ENCODE measurements at regions not wholly inside any gene's neighbourhood (a gene's known extent, or its start where the extent isn't known, plus 50 kb on each side); places are given as distances from the start of the nearest gene placed in this dataset.
"Not testable (repeated sequence)": the region's sequence is repeated elsewhere in the genome, so short reads cannot be mapped to it uniquely, and the experiment has no call there.

DNA sequence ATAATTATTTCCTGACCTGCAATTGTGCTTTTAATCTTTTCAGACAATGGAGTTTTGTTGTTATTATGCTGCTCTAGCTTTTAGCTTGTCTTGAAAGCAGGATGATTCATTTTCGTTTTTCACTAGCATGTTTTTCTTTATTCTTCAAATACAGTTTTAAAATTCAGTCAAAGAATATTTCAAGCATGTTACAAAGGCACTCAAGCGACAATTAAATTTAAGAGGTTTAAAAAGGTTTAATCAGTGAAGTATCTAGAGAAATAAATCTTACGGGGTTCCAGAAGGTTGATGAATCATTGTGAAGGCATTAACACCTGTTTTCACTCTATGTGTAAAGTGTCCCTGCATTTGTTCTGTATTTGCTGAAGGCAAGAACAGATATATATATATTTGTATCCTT lies 390.7 kb upstream of the TMEFF2 start:
- DNase-seq (ENCODE audit: low read depth), result no peak

GRCh38 chr2:192584976-192585375 lies 390.2 kb upstream of the TMEFF2 start:
- DNase-seq (ENCODE audit: low read depth), result no peak

GRCh38 chr2:192579965-192580700 lies 385.4 kb upstream of the TMEFF2 start:
- DNase-seq (ENCODE audit: low read depth), result no peak

GRCh38 chr2:192578780-192579179 lies 384.0 kb upstream of the TMEFF2 start:
- DNase-seq (ENCODE audit: low read depth), result no peak

- DNase-seq (ENCODE audit: low read depth), result no peak
These were observed 383.0 kb upstream of the TMEFF2 start for GRCh38 chr2:192577706-192578105.

DNA sequence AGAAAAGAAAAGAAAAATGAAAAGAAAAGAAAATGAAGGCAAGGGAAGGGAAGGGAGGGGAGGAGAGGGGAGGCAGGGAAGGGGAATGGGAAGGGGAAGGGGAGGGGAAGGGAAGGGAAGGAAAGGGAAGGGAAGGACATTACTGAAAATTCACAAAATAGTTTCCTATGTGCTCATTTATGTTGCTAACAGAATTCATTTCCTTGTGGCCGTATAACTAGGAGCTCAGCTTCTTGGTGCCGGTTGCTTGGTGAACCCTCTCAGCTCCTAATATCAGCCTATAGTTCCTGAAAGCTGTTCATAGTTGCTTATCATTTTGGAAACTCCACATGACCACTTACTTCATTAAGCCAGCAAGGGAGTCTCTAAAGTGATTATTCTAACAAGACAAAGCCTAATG lies 379.8 kb upstream of the TMEFF2 start:
- no peak for DNase-seq (ENCODE audit: low read depth)

DNA sequence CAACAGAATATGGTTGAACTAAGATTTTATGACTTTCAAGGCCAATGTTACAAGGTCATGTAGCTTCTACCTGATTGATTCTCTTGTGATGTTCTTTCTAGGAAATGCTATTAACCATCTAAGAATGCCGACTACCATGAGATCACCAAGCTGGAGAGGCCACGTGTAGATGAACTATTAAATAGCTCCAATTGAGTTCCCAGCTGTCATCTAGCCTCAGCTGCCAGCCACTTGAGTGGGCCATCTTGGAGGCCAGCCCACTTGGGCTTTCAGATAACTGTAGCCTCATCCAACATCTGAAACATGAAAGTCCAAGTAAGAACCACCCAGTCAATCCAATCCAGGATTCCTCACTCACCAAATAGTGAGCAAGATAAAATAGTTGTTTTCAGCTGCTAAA lies 376.9 kb upstream of the TMEFF2 start:
- no peak for DNase-seq (ENCODE audit: low read depth)

- DNase-seq (ENCODE audit: low read depth), result no peak
These were observed 376.1 kb upstream of the TMEFF2 start for GRCh38 chr2:192570788-192571187.

DNA sequence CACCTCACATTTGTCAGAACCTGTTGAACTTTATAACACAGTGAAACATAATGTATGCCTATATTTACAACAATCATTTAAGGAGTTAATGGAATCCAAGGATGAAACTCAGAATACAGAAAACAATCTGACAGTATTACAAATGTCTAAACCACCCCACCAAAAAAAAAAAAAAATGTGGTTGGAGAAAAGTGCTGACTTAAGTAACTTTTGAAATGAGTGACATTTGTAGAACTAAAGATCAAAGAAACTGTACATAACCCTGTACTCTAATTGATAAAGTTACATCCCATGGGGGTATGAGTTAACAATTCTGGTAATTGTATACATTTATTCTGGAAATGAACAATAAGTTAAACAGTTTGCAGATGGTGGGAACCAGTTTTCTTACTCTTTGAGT lies 372.1 kb upstream of the TMEFF2 start:
- DNase-seq (ENCODE audit: low read depth), result no peak

DNA sequence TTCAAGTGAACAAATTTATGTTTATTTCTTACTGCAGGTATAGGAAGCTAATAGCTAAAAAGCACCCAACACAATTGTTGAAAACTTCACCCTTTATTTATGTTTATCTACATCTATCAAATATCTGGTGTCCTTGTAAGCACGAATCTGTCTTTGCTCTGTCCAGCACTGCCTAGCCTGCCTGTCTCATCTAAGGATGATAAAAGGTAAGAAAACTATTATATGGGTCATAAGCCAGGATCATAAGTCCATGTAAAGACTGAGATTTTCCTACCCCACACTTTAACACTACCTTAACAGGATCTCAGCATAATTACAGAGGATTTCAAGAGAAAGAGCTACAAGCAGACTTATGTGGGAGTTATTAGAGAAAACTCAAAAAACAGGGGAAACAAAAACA lies 365.6 kb upstream of the TMEFF2 start:
- no peak for DNase-seq (ENCODE audit: low read depth)

GRCh38 chr2:192559587-192559986 lies 364.9 kb upstream of the TMEFF2 start:
- DNase-seq (ENCODE audit: low read depth), result no peak

- DNase-seq (ENCODE audit: low read depth), result no peak
These were observed 363.9 kb upstream of the TMEFF2 start for GRCh38 chr2:192558637-192559036.

DNA sequence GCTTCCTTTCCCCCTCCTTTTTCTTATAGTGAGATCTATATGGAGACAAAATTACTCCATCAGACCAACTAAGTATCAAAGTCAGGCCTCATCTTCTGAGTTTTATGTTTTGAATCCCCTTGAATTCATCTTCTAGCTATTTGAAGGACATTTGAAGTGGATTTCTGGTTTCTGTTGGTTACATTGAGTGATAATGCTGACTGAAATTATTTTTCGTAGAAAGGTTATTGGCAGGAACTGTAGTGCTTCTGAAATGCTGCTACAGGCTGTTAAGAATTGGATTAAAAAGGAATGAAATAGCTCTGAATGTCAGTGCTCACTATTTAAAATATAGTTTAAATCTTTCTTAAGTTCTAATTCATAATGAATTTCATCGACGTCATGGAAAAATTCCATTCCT lies 361.0 kb upstream of the TMEFF2 start:
- no peak for DNase-seq (ENCODE audit: low read depth)

DNA sequence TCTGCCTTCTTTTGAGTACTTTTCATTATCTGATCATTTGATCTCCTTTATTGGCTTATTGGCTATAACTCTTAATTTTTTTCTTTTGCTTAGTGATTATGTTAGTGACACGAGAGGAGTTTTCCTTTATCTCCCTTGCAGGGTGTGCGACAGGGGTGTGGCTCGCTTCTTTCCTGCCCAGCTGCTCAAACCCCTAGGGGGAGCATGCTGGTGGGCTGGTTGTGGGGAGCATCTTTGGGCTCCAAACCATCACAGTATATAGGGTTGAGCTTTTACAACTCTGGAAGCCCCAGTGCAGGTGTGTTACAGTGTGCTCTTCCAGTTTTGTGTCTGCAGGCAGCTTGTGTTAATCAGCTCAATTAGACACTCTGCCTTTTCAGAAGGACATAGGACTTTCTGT lies 357.0 kb upstream of the TMEFF2 start:
- no peak for DNase-seq (ENCODE audit: low read depth)

DNA sequence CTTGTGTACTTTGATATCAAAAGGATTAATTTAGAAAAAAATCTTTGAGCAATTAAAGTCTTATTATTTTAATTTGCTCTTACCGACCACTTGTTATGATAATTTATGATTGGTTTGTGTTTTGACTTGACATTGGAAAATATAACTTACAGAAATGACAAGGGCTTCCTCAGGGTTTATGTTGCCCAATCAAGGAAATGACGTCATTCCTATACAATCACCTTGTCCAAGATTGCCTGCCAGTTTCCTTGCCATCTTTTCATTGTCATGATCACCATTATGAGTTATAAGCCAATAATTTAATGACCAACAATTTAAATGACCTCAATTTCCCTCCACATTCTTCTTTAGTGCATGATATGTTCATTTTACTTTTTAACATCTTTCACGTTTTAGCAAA lies 351.8 kb upstream of the TMEFF2 start:
- DNase-seq (ENCODE audit: low read depth), result peak; percentile 58

DNA sequence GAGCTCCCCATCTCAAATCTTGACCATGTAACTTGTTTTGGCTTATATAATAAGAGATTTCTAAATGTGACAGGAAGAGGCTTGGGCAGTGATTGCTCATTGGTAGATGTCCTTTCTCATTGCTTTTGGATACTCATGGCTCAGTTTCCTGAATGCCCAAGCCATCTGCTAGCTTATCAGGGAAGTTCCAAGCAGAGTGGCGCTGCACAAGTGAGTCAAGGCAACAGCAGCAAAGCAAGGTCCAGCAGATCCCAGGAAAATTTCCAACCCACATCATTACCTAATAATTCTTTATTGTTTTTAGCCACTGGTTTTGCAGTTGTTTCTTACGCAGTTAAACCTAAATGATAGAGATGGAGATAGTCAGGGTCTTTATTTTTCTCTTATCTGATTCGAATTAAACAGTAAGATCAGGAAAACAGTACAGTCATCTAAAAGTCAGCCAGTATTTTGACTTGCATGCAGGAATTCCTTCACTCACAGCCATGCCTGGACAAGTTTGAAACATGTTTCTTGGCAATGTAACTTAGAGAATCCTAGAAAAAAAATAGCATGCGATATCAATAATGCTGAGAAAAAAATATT lies 349.7 kb upstream of the TMEFF2 start:
- DNase-seq (ENCODE audit: low read depth), result peak; percentile 1

GRCh38 chr2:192542148-192543066 lies 347.7 kb upstream of the TMEFF2 start:
- not testable (repeated sequence) for DNase-seq (ENCODE audit: low read depth)

- no peak for DNase-seq (ENCODE audit: low read depth)
These were observed 344.6 kb upstream of the TMEFF2 start for GRCh38 chr2:192539306-192539705.

- DNase-seq (ENCODE audit: low read depth), result no peak
These were observed 342.3 kb upstream of the TMEFF2 start for GRCh38 chr2:192536922-192537624.

DNA sequence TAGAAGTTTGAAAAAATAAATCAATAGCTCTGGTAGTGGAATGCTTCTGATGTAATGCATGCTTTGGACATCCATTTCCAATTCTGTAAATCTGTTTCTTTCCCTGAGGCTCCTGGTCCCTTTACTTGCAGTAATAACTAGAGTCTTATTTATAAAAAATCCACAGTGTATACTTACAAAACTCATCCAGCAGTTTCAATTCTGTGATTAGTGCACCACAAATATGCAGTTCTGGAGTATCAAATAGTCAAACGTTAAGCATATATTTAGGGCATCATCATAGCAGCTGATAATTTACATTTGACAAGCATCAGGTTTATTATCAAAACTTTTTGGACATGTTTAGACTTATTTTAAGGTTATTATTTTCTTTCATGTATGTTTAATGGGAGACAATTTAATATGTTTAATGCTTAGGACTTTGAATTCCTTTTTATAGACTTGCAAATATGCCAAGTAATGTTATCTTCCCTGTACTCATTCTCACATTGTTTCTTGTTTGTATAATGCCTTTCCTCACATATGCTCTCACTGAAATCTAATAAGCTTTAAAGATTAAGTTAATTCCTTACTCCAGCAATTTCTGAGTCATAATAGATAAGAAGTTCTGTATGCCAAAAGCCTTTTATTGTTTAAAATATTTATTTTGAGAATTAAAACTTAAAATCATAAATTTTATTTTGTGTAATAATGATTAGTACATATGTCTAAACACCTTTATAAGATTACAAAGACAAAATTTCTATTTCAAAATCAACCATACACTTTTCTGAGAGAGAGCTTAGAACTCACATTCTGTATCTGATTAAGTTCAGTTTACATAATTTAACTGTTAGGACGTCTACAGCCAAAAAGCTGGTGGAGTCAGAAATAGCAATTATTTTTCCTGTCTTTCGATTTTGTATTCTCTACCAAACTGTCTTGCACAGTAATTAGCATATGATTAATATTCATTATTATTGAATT lies 341.5 kb upstream of the TMEFF2 start:
- DNase-seq (ENCODE audit: low read depth), result no peak

DNA sequence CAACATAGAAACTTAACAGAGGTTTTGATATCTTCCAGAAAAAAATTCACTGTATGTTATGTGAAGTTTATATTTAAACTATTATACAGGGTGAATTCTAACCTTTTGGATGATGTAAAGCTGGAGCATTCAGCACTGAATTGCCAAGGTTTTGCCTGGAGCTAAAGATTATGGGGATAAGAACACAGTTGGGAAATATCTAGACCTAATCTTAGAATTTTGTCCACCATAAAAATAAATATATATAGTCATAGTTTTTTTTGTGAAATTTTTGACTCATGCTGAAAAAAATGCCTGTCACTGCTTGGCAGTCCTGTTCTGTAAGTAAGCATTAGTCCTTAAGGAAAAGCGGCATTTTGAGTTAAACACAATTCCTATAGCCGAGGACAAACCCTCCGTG lies 339.3 kb upstream of the TMEFF2 start:
- DNase-seq (ENCODE audit: low read depth), result no peak
